Mucosa of stomach (tissue), 1 donor: ENCODE measurements at regions not wholly inside any gene's neighbourhood (a gene's known extent, or its start where the extent isn't known, plus 50 kb on each side); places are given as distances from the start of the nearest gene placed in this dataset.

ENCODE experiments used
- H3K27me3 ChIP-seq: one replicate; pipeline ENCODE4 v1.7.0; 2013; ENCODE audit warnings: mild to moderate bottlenecking, low read length; ENCODE audit not compliant: control insufficient read depth, insufficient read depth
- H3K36me3 ChIP-seq: one replicate; pipeline ENCODE4 v1.7.0; 2013; ENCODE audit warnings: low read length; ENCODE audit not compliant: control insufficient read depth, insufficient read depth
- H3K4me1 ChIP-seq: one replicate; pipeline ENCODE4 v1.7.0; 2013; ENCODE audit warnings: mild to moderate bottlenecking, low read length; ENCODE audit not compliant: control insufficient read depth, insufficient read depth
- H3K4me3 ChIP-seq: one replicate; pipeline ENCODE4 v1.7.0; 2013; ENCODE audit warnings: low read length
- H3K9ac ChIP-seq: one replicate; pipeline ENCODE4 v1.7.0; 2013; ENCODE audit warnings: mild to moderate bottlenecking, low read length, moderate library complexity
- H3K9me3 ChIP-seq: one replicate; pipeline ENCODE4 v1.7.0; 2013; ENCODE audit warnings: mild to moderate bottlenecking, low read length, moderate library complexity; ENCODE audit not compliant: control insufficient read depth
- donor health status: Pancreatic carcinoma.

- Histone ChIP-seq H3K9me3 (no peaks in the 10 kb centered on the region), H3K36me3 (no peaks in the 10 kb centered on the region), H3K9ac (no peak overlapping the region), H3K4me3 (no peak overlapping the region), H3K4me1 (no peaks in the 10 kb centered on the region), H3K27me3 (no peaks in the 10 kb centered on the region)
Observed at GRCh38 chr5:21238786-21239185, 1250.8 kb upstream of the CDH18 start.

- H3K4me3 ChIP-seq = no peak overlapping the region
- H3K4me1 ChIP-seq = no peaks in the 10 kb centered on the region
- no peaks in the 10 kb centered on the region for H3K9me3 ChIP-seq
- H3K9ac ChIP-seq = no peak overlapping the region
- no peaks in the 10 kb centered on the region for H3K27me3 ChIP-seq
- H3K36me3 ChIP-seq = no peaks in the 10 kb centered on the region
Observed at GRCh38 chr5:21237461-21237860, 1249.5 kb upstream of the CDH18 start.

GRCh38 chr5:21236971-21237427, 1249.0 kb upstream of the CDH18 start:
- H3K36me3 ChIP-seq = no peaks in the 10 kb centered on the region
- no peaks in the 10 kb centered on the region for H3K4me1 ChIP-seq
- H3K4me3 ChIP-seq = no peak overlapping the region
- no peak overlapping the region for H3K9ac ChIP-seq
- no peaks in the 10 kb centered on the region for H3K9me3 ChIP-seq
- no peaks in the 10 kb centered on the region for H3K27me3 ChIP-seq

GRCh38 chr5:21236104-21236503, 1248.1 kb upstream of the CDH18 start:
- no peaks in the 10 kb centered on the region for H3K9me3 ChIP-seq
- H3K9ac ChIP-seq = no peak overlapping the region
- H3K36me3 ChIP-seq = no peaks in the 10 kb centered on the region
- no peaks in the 10 kb centered on the region for H3K27me3 ChIP-seq
- no peak overlapping the region for H3K4me3 ChIP-seq
- no peaks in the 10 kb centered on the region for H3K4me1 ChIP-seq

- Histone ChIP-seq H3K9ac (no peak overlapping the region), H3K4me1 (no peaks in the 10 kb centered on the region), H3K4me3 (no peak overlapping the region), H3K27me3 (no peaks in the 10 kb centered on the region), H3K36me3 (no peaks in the 10 kb centered on the region), H3K9me3 (no peaks in the 10 kb centered on the region)
Observed at GRCh38 chr5:21225223-21226064, 1237.4 kb upstream of the CDH18 start.

- Histone ChIP-seq H3K4me3 (no peak overlapping the region), H3K9ac (no peak overlapping the region), H3K4me1 (no peaks in the 10 kb centered on the region), H3K36me3 (no peaks in the 10 kb centered on the region), H3K27me3 (no peaks in the 10 kb centered on the region), H3K9me3 (no peaks in the 10 kb centered on the region)
Observed at GRCh38 chr5:21221616-21222015, 1233.6 kb upstream of the CDH18 start.

- Histone ChIP-seq H3K9me3 (no peaks in the 10 kb centered on the region), H3K27me3 (no peaks in the 10 kb centered on the region), H3K4me1 (no peaks in the 10 kb centered on the region), H3K36me3 (no peaks in the 10 kb centered on the region), H3K9ac (no peak overlapping the region), H3K4me3 (no peak overlapping the region)
Observed at GRCh38 chr5:21219966-21220365, 1232.0 kb upstream of the CDH18 start.

- Histone ChIP-seq H3K9ac (no peak overlapping the region), H3K9me3 (no peaks in the 10 kb centered on the region), H3K4me3 (no peak overlapping the region), H3K36me3 (no peaks in the 10 kb centered on the region), H3K4me1 (no peaks in the 10 kb centered on the region), H3K27me3 (no peaks in the 10 kb centered on the region)
Observed at GRCh38 chr5:21219251-21219650, 1231.3 kb upstream of the CDH18 start.

- no peak overlapping the region for H3K9ac ChIP-seq
- H3K36me3 ChIP-seq = no peaks in the 10 kb centered on the region
- no peaks in the 10 kb centered on the region for H3K27me3 ChIP-seq
- H3K9me3 ChIP-seq = no peaks in the 10 kb centered on the region
- no peaks in the 10 kb centered on the region for H3K4me1 ChIP-seq
- no peak overlapping the region for H3K4me3 ChIP-seq
Observed at GRCh38 chr5:21212026-21212425, 1224.0 kb upstream of the CDH18 start.

- H3K36me3 ChIP-seq = no peaks in the 10 kb centered on the region
- H3K4me3 ChIP-seq = no peak overlapping the region
- H3K4me1 ChIP-seq = no peaks in the 10 kb centered on the region
- H3K27me3 ChIP-seq = no peaks in the 10 kb centered on the region
- H3K9ac ChIP-seq = no peak overlapping the region
- no peaks in the 10 kb centered on the region for H3K9me3 ChIP-seq
Observed at GRCh38 chr5:21209409-21209808, 1221.4 kb upstream of the CDH18 start.

- Histone ChIP-seq H3K9me3 (no peaks in the 10 kb centered on the region), H3K4me1 (no peaks in the 10 kb centered on the region), H3K9ac (no peak overlapping the region), H3K36me3 (no peaks in the 10 kb centered on the region), H3K27me3 (no peaks in the 10 kb centered on the region), H3K4me3 (no peak overlapping the region)
Observed at GRCh38 chr5:21199087-21199486, 1211.1 kb upstream of the CDH18 start.

- Histone ChIP-seq H3K4me1 (no peaks in the 10 kb centered on the region), H3K27me3 (no peaks in the 10 kb centered on the region), H3K36me3 (no peaks in the 10 kb centered on the region), H3K9ac (no peak overlapping the region), H3K4me3 (no peak overlapping the region), H3K9me3 (no peaks in the 10 kb centered on the region)
Observed at GRCh38 chr5:21195145-21195544, 1207.1 kb upstream of the CDH18 start.
